CD8-positive, alpha-beta memory T cell (primary cell): ENCODE measurements at regions not wholly inside any gene's neighbourhood (a gene's known extent, or its start where the extent isn't known, plus 50 kb on each side); places are given as distances from the start of the nearest gene placed in this dataset.

ENCODE experiments used
- CTCF ChIA-PET: fragments of 350-600 bp; sonication (Branson Sonifier 250); formaldehyde crosslinking; loops from one replicate; lab custom pipeline; 2021; ENCODE audit warnings: antibody characterized with exemption; lab: Charles Lee
- POLR2A ChIA-PET: fragments of 350-600 bp; sonication (Branson Sonifier 250); formaldehyde crosslinking; loops from one replicate; lab custom pipeline; 2021; ENCODE audit warnings: antibody characterized with exemption; lab: Charles Lee
- DNase-seq, 5 donors: peaks; one replicate each; pipeline versions ENCODE4 v3.0.0 to v3.0.0-alpha.2; 2020 to 2022; ENCODE audit warnings: mixed read lengths in 1 of 5
- H3K27ac ChIP-seq: one replicate; pipeline ENCODE4 v1.7.0; 2013; ENCODE audit warnings: low read depth, mild to moderate bottlenecking, low read length, moderate library complexity
- H3K27me3 ChIP-seq: 2 replicates; pipeline ENCODE4 v1.7.0; 2013; ENCODE audit warnings: low read length, mild to moderate bottlenecking; ENCODE audit not compliant: insufficient read depth, poor library complexity, severe bottlenecking
- H3K36me3 ChIP-seq: 2 replicates; pipeline ENCODE4 v1.7.0; 2013; ENCODE audit warnings: mild to moderate bottlenecking, low read length, moderate library complexity; ENCODE audit not compliant: insufficient read depth
- H3K4me1 ChIP-seq: 2 replicates; pipeline ENCODE4 v1.7.0; 2013; ENCODE audit warnings: mild to moderate bottlenecking, low read length, moderate library complexity; ENCODE audit not compliant: insufficient read depth
- H3K4me3 ChIP-seq: 2 replicates; pipeline ENCODE4 v1.7.0; 2013; ENCODE audit warnings: mild to moderate bottlenecking, low read length
- H3K9me3 ChIP-seq: 2 replicates; pipeline ENCODE4 v1.7.0; 2013; ENCODE audit warnings: mild to moderate bottlenecking, low read length
- H3K27ac Mint-ChIP-seq, 8 donors: one replicate each; pipeline ENCODE4 v1.8.0; 2020 to 2021; ENCODE audit warnings: mixed read lengths in 8 of 8, mild to moderate bottlenecking in 6 of 8, inconsistent platforms in 3 of 8, moderate library complexity in 3 of 8
- H3K27me3 Mint-ChIP-seq, 2 donors: one replicate each; pipeline ENCODE4 v1.8.0; 2020 to 2021; ENCODE audit warnings: mixed read lengths in 2 of 2, mild to moderate bottlenecking in 1 of 2, moderate library complexity in 1 of 2
- H3K36me3 Mint-ChIP-seq, 3 donors: one replicate each; pipeline ENCODE4 v1.8.0; 2020 to 2021; ENCODE audit warnings: mixed read lengths in 3 of 3, inconsistent platforms in 1 of 3, mild to moderate bottlenecking in 1 of 3
- H3K4me1 Mint-ChIP-seq, 3 donors: one replicate each; pipeline ENCODE4 v1.8.0; 2020 to 2021; ENCODE audit warnings: mixed read lengths in 3 of 3, inconsistent platforms in 1 of 3, mild to moderate bottlenecking in 1 of 3
- H3K4me3 Mint-ChIP-seq, 7 donors: one replicate each; pipeline ENCODE4 v1.8.0; 2020 to 2021; ENCODE audit warnings: mixed read lengths in 7 of 7, mild to moderate bottlenecking in 6 of 7, moderate library complexity in 4 of 7, inconsistent platforms in 2 of 7
- H3K9me3 Mint-ChIP-seq, 5 donors: one replicate each; pipeline ENCODE4 v1.8.0; 2020 to 2022; ENCODE audit warnings: mixed read lengths in 5 of 5, mild to moderate bottlenecking in 3 of 5, moderate library complexity in 2 of 5, inconsistent platforms in 1 of 5

DNA sequence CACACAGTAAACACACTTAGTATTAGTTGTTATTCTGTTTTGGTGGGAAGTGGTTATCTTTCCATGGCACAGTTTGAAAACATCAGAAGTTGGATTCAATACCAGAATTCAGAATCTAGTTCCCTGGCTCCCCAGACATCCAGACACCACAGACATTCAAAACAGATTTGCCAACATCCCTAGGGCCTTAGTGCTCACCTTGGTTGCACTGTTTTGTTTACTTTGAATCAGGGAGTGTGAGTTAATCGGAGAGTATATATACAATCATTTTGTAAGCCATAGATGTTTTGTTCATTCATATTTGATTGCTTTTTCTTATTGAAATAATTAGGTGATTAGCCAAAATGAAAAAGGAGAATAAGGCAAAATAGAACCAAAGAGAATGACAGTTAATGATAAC, 324.7 kb upstream of the CLNK start:
- H3K9me3 ChIP-seq, result no peaks in the 10 kb centered on the region
- ChIA-PET CTCF (no interaction called here), POLR2A (no interaction called here)
- Mint-ChIP-seq H3K27ac (no peak overlapping the region), H3K27me3 (no peaks in the 10 kb centered on the region), H3K9me3 (peaks cover 0 to 9% (median 4%) of the 10 kb centered on the region in 5 donors), H3K36me3 (no peaks in the 10 kb centered on the region), H3K4me3 (no peak overlapping the region), H3K4me1 (peaks cover 0 to 4% (median 4%) of the 10 kb centered on the region in 3 donors)
- H3K27ac ChIP-seq, result no peak overlapping the region
- no peaks in the 10 kb centered on the region for H3K27me3 ChIP-seq
- no peak for DNase-seq
- peaks cover 5% of the 10 kb centered on the region for H3K4me1 ChIP-seq
- no peak overlapping the region for H3K4me3 ChIP-seq
- no peaks in the 10 kb centered on the region for H3K36me3 ChIP-seq

DNA sequence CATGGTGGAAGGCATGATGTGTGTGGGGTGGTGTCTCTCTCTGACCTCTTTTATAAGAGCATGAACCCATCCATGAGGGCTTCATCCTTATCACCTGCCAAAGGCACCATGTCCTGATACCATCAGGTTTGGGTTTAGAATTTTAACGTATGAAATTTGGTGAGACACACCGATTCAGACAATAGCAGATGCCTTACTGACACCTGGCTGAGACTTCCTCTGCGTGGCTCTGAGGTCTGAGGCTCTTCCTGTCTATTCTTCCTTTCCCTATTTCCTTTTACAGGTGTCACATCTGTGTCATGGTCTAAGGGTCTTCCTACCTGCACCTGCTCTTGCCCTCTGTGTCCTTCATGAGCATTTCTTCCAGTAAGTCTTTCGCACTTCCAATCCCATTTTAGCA, 320.7 kb upstream of the CLNK start:
- H3K4me3 ChIP-seq, result no peak overlapping the region
- H3K9me3 ChIP-seq, result no peaks in the 10 kb centered on the region
- H3K36me3 ChIP-seq, result no peaks in the 10 kb centered on the region
- POLR2A ChIA-PET, result no interaction called here
- Mint-ChIP-seq H3K27ac (no peak overlapping the region), H3K4me1 (peaks cover 0 to 4% (median 4%) of the 10 kb centered on the region in 3 donors), H3K9me3 (peaks cover 0 to 5% (median 3%) of the 10 kb centered on the region in 5 donors), H3K36me3 (no peaks in the 10 kb centered on the region), H3K27me3 (no peaks in the 10 kb centered on the region), H3K4me3 (peak overlapping the region in 1 of 7 donors; percentile 61)
- no peak overlapping the region for H3K27ac ChIP-seq
- H3K27me3 ChIP-seq, result no peaks in the 10 kb centered on the region
- H3K4me1 ChIP-seq, result peaks cover 5% of the 10 kb centered on the region
- CTCF ChIA-PET, result no interaction called here
- DNase-seq, result no peak

DNA sequence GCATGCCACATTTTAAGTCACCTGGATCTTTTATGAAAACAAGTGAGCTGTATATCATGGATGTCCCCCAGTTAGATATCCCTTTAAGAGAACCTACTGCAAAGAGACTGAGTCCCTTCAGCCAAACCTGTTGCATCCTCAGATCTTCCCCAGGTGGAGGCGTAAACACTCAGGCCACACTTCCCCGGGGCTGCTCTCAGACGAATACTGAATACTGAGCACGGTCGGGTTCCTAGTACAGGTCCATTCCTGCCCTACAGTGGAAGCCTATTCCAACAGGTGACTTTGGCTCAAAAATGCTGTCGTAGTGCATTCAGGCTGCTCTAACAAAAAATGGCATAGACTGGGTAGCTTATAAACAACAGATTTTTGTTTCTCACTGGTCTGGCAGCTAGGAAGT, 320.2 kb upstream of the CLNK start:
- ChIA-PET CTCF (no interaction called here), POLR2A (no interaction called here)
- H3K4me1 ChIP-seq, result peaks cover 5% of the 10 kb centered on the region
- no peaks in the 10 kb centered on the region for H3K9me3 ChIP-seq
- H3K27ac Mint-ChIP-seq, result no peak overlapping the region
- peaks cover 0 to 5% (median 3%) of the 10 kb centered on the region in 5 donors for H3K9me3 Mint-ChIP-seq
- H3K27me3 Mint-ChIP-seq, result no peaks in the 10 kb centered on the region
- no peak overlapping the region for H3K4me3 ChIP-seq
- H3K4me1 Mint-ChIP-seq, result peaks cover 0 to 4% (median 4%) of the 10 kb centered on the region in 3 donors
- no peaks in the 10 kb centered on the region for H3K36me3 ChIP-seq
- H3K4me3 Mint-ChIP-seq, result peak overlapping the region in 1 of 7 donors; percentile 61
- no peak overlapping the region for H3K27ac ChIP-seq
- no peak for DNase-seq
- no peaks in the 10 kb centered on the region for H3K36me3 Mint-ChIP-seq
- no peaks in the 10 kb centered on the region for H3K27me3 ChIP-seq

DNA sequence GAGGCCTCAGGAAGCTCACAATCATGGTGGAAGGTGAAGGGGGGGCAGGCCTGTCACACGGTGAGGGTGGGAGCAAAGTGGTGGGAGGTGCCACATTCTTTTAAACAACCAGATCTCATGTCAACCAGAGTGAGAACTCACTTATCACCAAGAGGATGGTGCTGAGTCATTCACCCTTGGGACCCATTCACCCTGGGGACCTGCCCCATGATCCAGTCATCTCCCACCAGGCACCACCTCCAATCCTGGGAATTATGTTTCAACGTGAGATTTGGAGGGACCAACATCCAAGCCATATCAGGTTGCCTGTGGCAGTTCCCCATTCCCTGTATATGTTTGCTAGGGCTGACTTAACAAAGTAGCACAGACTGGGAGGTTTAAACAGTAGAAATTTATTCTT, 318.4 kb upstream of the CLNK start:
- Mint-ChIP-seq H3K9me3 (peaks cover 0 to 4% (median under 1%) of the 10 kb centered on the region in 5 donors), H3K36me3 (no peaks in the 10 kb centered on the region), H3K27ac (no peak overlapping the region), H3K4me3 (no peak overlapping the region), H3K4me1 (peaks cover 0 to 4% (median 4%) of the 10 kb centered on the region in 3 donors), H3K27me3 (no peaks in the 10 kb centered on the region)
- Histone ChIP-seq H3K9me3 (no peaks in the 10 kb centered on the region), H3K27ac (no peak overlapping the region), H3K4me3 (no peak overlapping the region), H3K36me3 (no peaks in the 10 kb centered on the region), H3K4me1 (peaks cover 5% of the 10 kb centered on the region), H3K27me3 (no peaks in the 10 kb centered on the region)
- ChIA-PET CTCF (no interaction called here), POLR2A (no interaction called here)
- no peak for DNase-seq

DNA sequence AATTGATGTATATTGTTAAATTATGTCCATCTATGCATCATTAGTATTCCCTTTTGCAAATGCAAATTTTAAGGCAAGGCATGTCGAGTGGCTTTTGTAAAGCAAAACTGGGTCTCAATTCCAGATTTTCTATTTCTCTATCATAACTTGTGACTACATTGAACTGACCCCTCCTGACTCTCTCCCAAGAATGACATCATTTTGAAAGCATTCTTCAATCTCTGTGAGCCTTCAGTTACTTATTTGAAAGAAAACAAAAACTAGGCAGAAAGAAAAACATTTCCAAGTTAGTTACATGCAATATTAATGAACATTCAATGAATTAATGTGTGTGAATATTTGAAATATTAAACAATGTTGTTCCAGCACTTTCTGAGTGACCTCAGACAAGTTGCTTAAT, 314.3 kb upstream of the CLNK start:
- DNase-seq, result no peak
- CTCF ChIA-PET, result no interaction called here
- Mint-ChIP-seq H3K4me1 (no peaks in the 10 kb centered on the region), H3K27me3 (no peaks in the 10 kb centered on the region), H3K36me3 (no peaks in the 10 kb centered on the region), H3K27ac (no peak overlapping the region), H3K9me3 (no peaks in the 10 kb centered on the region), H3K4me3 (no peak overlapping the region)
- Histone ChIP-seq H3K36me3 (no peaks in the 10 kb centered on the region), H3K4me3 (no peak overlapping the region), H3K27me3 (no peaks in the 10 kb centered on the region), H3K4me1 (no peaks in the 10 kb centered on the region), H3K27ac (no peak overlapping the region), H3K9me3 (no peaks in the 10 kb centered on the region)
- POLR2A ChIA-PET, result no interaction called here

DNA sequence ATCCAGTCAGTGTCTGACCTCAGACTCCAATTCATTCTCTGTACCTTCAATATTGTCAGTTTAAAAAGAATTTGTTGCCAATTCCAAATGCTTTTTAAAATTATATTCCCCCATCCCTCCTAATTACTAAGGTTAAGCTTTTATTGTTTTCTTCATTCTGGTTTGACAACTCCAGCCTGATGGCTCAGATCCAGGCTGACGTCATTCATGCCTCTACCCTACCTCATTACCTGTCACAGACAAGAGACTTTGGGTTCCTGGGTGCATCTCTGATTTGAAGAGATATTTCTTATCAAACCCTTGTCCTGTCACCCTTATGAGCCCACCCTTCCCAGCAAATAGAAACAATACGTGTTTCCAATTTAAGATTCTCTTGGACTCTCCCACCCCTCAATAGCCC, 300.2 kb upstream of the CLNK start:
- H3K36me3 ChIP-seq, result no peaks in the 10 kb centered on the region
- H3K9me3 ChIP-seq, result no peaks in the 10 kb centered on the region
- peaks cover 0 to 2% (median 0%) of the 10 kb centered on the region in 5 donors for H3K9me3 Mint-ChIP-seq
- H3K27ac ChIP-seq, result no peak overlapping the region
- ChIA-PET POLR2A (no interaction called here), CTCF (no interaction called here)
- H3K4me1 Mint-ChIP-seq, result peaks cover 3 to 19% (median 13%) of the 10 kb centered on the region in 3 donors
- no peaks in the 10 kb centered on the region for H3K27me3 ChIP-seq
- no peak for DNase-seq
- H3K4me3 Mint-ChIP-seq, result no peak overlapping the region
- no peak overlapping the region for H3K27ac Mint-ChIP-seq
- no peaks in the 10 kb centered on the region for H3K36me3 Mint-ChIP-seq
- H3K27me3 Mint-ChIP-seq, result no peaks in the 10 kb centered on the region
- no peaks in the 10 kb centered on the region for H3K4me1 ChIP-seq
- no peak overlapping the region for H3K4me3 ChIP-seq

DNA sequence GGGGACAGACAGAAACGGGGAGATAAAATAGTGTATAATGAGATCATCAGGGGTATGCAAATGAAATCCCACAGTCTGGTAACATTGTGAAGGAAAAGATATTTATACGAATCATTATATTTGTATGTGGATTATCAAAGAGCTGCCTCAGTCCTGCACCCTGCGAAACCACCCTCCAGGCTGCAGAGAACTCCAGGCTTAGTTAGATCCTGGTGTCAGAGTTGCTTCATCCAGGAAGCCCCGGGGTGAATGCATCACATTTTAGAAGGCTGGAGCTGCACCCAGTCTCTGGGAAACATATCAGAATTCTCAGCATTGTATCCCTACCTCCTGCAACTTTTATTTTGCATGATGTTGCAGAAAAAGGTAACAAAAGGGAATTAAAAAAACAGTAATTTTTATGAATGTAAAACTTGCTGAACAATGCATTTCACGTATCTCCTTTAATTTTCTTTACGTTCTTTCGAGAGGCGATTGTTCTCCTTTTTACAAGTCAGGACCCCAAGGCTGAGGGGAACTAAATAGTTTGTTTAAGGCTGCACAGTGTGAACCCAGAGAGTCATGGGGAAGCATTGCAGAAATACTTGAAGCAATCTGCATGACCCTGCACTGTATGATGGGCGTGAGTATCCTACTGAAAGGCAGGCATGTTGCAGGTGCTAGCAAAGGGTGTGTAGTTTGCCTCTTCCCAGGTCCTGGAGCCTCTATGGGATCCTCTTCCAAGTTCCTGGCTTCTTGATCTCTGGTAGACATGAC, 299.5 kb upstream of the CLNK start:
- no peak overlapping the region for H3K4me3 ChIP-seq
- Mint-ChIP-seq H3K36me3 (no peaks in the 10 kb centered on the region), H3K4me1 (peaks cover 3 to 19% (median 13%) of the 10 kb centered on the region in 3 donors), H3K27ac (peak overlapping the region in 1 of 8 donors; percentile 26), H3K9me3 (peaks cover 0 to 2% (median 0%) of the 10 kb centered on the region in 5 donors), H3K27me3 (no peaks in the 10 kb centered on the region), H3K4me3 (no peak overlapping the region)
- no peak overlapping the region for H3K27ac ChIP-seq
- no peak for DNase-seq
- CTCF ChIA-PET, result no interaction called here
- no peaks in the 10 kb centered on the region for H3K27me3 ChIP-seq
- POLR2A ChIA-PET, result no interaction called here
- H3K9me3 ChIP-seq, result no peaks in the 10 kb centered on the region
- H3K36me3 ChIP-seq, result no peaks in the 10 kb centered on the region
- no peaks in the 10 kb centered on the region for H3K4me1 ChIP-seq

DNA sequence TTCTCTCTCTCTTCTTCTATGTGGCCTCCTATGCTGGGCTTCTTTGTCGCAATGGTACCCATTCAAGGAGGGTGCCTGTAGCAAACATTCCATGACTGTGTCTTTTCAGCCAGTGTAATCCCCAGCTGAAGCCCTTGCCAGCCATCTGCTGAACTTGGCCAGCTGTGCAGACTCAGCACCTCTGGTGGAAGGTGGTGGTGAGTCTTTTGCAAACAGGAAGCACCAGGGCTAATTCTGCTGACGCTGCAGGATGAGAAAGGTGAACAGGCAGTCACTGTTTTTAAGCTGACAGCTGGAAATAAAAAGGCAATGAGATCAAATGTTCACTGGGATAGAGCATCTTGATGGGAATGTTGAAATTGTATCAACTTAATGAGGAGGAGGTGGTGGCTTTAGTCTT, 298.7 kb upstream of the CLNK start:
- Mint-ChIP-seq H3K27me3 (no peaks in the 10 kb centered on the region), H3K9me3 (peaks cover 0 to 2% (median 0%) of the 10 kb centered on the region in 5 donors), H3K4me1 (peaks cover 3 to 19% (median 13%) of the 10 kb centered on the region in 3 donors), H3K36me3 (no peaks in the 10 kb centered on the region), H3K4me3 (no peak overlapping the region), H3K27ac (peak overlapping the region in 1 of 8 donors; percentile 39)
- H3K4me3 ChIP-seq, result no peak overlapping the region
- H3K27ac ChIP-seq, result no peak overlapping the region
- ChIA-PET CTCF (no interaction called here), POLR2A (no interaction called here)
- H3K36me3 ChIP-seq, result no peaks in the 10 kb centered on the region
- H3K27me3 ChIP-seq, result no peaks in the 10 kb centered on the region
- H3K4me1 ChIP-seq, result no peaks in the 10 kb centered on the region
- no peaks in the 10 kb centered on the region for H3K9me3 ChIP-seq
- DNase-seq, result no peak
